ENCODE measurements at regions not wholly inside any gene's neighbourhood (a gene's known extent, or its start where the extent isn't known, plus 50 kb on each side); places are given as distances from the start of the nearest gene placed in this dataset.
A peak's percentile ranks its signal among the peaks of the same experiment; 100 is the strongest.

DNA sequence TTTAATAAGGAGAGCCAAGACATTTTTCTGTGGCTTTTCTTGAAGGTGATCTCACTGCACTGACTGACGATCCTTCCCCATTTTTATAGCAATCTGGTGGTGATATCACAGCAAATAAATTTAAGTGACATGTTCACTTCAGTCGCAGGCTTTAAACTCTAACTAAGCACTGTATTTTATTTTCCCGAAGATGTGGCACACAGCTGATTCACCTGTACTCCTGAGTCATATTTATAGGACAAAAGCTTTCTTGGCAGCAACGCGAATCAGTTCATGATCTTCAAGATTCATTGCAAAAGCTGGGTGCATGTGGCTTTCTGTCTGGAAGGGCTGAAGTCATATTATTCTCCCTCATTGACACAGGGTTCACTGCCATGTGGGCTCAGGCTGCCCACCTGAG, 79.8 kb upstream of the TUNAR start:
- CTCF ChIA-PET (ENCODE audit: partially characterized antibody) = interaction anchor here (2.4 kb wide), 1 partner anchor 23 kb away, joined by 8 read pairs; no protein-coding TSS in a partner anchor
- H3K4me1 ChIP-seq (ENCODE audit: insufficient read depth, low read length) = no peaks in the 10 kb centered on the region
- no peaks in the 10 kb centered on the region for H3K36me3 ChIP-seq (ENCODE audit: insufficient read depth, low read length)
- Mint-ChIP-seq H3K36me3 (no peaks in the 10 kb centered on the region), H3K27ac (no peak overlapping the region), H3K9me3 (peaks cover 0 to 5% (median 0%) of the 10 kb centered on the region in 8 donors), H3K4me3 (no peak overlapping the region), H3K27me3 (peaks cover 8 to 10% of the 10 kb centered on the region in 2 donors), H3K4me1 (no peaks in the 10 kb centered on the region)
- intact Hi-C loops (cut with micrococcal nuclease) = no loop called here
- DNase-seq = no peak
- H3K27ac ChIP-seq (ENCODE audit: low read depth, low read length) = no peak overlapping the region
- no peaks in the 10 kb centered on the region for H3K9me3 ChIP-seq (ENCODE audit: control insufficient read depth in 1 of 2, low read length in 2 of 2)
- H3K27me3 ChIP-seq (ENCODE audit: insufficient read depth, low read length) = no peaks in the 10 kb centered on the region
- H3K4me3 ChIP-seq (ENCODE audit: low read length in 2 of 2) = no peak overlapping the region
- POLR2A ChIA-PET (ENCODE audit: partially characterized antibody) = no interaction called here

DNA sequence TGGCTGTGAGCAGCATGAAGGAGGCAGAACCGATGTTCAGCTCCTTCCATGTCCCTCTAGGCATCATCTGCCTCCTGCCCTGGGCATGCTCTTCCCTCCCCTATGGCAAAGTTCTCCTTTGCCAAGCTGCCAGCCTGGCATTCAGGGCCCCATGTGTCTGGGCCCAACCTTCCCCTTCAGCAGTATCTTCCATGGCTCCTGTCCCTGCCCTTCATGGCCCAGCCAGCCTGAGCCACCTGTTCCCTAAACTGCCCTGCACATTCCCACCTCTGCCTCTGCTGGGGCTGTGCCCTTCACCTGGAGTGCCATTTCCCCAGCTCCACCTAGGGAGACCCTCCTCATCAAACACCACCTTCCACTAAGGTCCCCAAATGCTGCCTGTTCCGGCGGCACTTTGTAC, 74.0 kb upstream of the TCL1A start:
- POLR2A ChIA-PET (ENCODE audit: partially characterized antibody) = no interaction called here
- H3K36me3 ChIP-seq (ENCODE audit: insufficient read depth, low read length) = no peaks in the 10 kb centered on the region
- H3K27ac ChIP-seq (ENCODE audit: low read depth, low read length) = no peak overlapping the region
- Mint-ChIP-seq H3K27me3 (peaks cover 18 to 32% of the 10 kb centered on the region in 2 donors), H3K36me3 (no peaks in the 10 kb centered on the region), H3K27ac (no peak overlapping the region), H3K4me3 (no peak overlapping the region), H3K4me1 (no peaks in the 10 kb centered on the region), H3K9me3 (peaks cover 0 to 10% (median 3%) of the 10 kb centered on the region in 8 donors)
- H3K27me3 ChIP-seq (ENCODE audit: insufficient read depth, low read length) = no peaks in the 10 kb centered on the region
- intact Hi-C loops (cut with micrococcal nuclease) = no loop called here
- no peaks in the 10 kb centered on the region for H3K9me3 ChIP-seq (ENCODE audit: control insufficient read depth in 1 of 2, low read length in 2 of 2)
- no peak for DNase-seq
- H3K4me3 ChIP-seq (ENCODE audit: low read length in 2 of 2) = no peak overlapping the region
- no peaks in the 10 kb centered on the region for H3K4me1 ChIP-seq (ENCODE audit: insufficient read depth, low read length)
- CTCF ChIA-PET (ENCODE audit: partially characterized antibody) = no interaction called here

- H3K36me3 Mint-ChIP-seq = no peaks in the 10 kb centered on the region
- CTCF ChIA-PET (ENCODE audit: partially characterized antibody) = interaction anchor here (0.6 to 1.3 kb wide), 2 partner anchors 12 to 13 kb away, joined by 3 read pairs; no protein-coding TSS in a partner anchor
- intact Hi-C loops (cut with micrococcal nuclease) = no loop called here
Observed at GRCh38 chr14:95786566-95786965, 72.6 kb upstream of the TCL1A start.

DNA sequence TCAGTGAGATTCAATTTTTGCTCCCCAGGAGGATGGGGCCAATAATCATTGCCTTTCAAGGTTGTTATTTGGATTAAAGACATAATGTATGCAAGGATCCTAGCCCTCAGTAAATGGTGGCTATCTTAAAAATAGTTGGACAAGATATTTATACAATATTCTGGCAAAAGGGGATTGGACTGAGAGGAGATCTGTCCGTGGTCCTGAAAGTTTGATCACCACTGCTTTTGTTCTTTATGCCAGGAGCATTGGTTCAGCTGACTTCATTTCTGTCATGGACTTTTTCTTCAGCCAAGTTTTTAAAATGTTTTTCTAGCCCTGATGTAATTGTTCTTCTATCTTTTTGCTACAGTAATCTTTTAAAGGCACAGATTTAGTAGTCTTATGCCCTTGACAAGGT, 70.2 kb upstream of the TCL1A start:
- Histone ChIP-seq H3K4me3 (ENCODE audit: low read length in 2 of 2) (no peak overlapping the region), H3K36me3 (ENCODE audit: insufficient read depth, low read length) (no peaks in the 10 kb centered on the region), H3K27me3 (ENCODE audit: insufficient read depth, low read length) (no peaks in the 10 kb centered on the region), H3K27ac (ENCODE audit: low read depth, low read length) (no peak overlapping the region), H3K4me1 (ENCODE audit: insufficient read depth, low read length) (no peaks in the 10 kb centered on the region), H3K9me3 (ENCODE audit: control insufficient read depth in 1 of 2, low read length in 2 of 2) (no peaks in the 10 kb centered on the region)
- ChIA-PET CTCF (ENCODE audit: partially characterized antibody) (interaction anchor here (1.4 to 1.5 kb wide), 2 partner anchors 9 to 11 kb away, joined by 4 read pairs; no protein-coding TSS in a partner anchor), POLR2A (ENCODE audit: partially characterized antibody) (no interaction called here)
- Mint-ChIP-seq H3K36me3 (no peaks in the 10 kb centered on the region), H3K4me3 (no peak overlapping the region), H3K4me1 (no peaks in the 10 kb centered on the region), H3K27me3 (peaks cover 6 to 27% of the 10 kb centered on the region in 2 donors), H3K27ac (no peak overlapping the region), H3K9me3 (peaks cover 0 to 10% (median 2%) of the 10 kb centered on the region in 8 donors)
- intact Hi-C loops (cut with micrococcal nuclease) = no loop called here
- peak in 1 of 5 donors; percentile 2 for DNase-seq

More at GRCh38 chr14:95786566-95786965, 72.6 kb upstream of the TCL1A start:
- H3K27me3 Mint-ChIP-seq = peaks cover 18 to 36% of the 10 kb centered on the region in 2 donors
- Histone ChIP-seq H3K9me3 (ENCODE audit: control insufficient read depth in 1 of 2, low read length in 2 of 2) (no peaks in the 10 kb centered on the region), H3K27me3 (ENCODE audit: insufficient read depth, low read length) (no peaks in the 10 kb centered on the region), H3K36me3 (ENCODE audit: insufficient read depth, low read length) (no peaks in the 10 kb centered on the region), H3K4me1 (ENCODE audit: insufficient read depth, low read length) (no peaks in the 10 kb centered on the region), H3K27ac (ENCODE audit: low read depth, low read length) (no peak overlapping the region), H3K4me3 (ENCODE audit: low read length in 2 of 2) (no peak overlapping the region)
- peaks cover 0 to 10% (median 2%) of the 10 kb centered on the region in 8 donors for H3K9me3 Mint-ChIP-seq
- no peak for DNase-seq
- H3K4me3 Mint-ChIP-seq = no peak overlapping the region
- POLR2A ChIA-PET (ENCODE audit: partially characterized antibody) = no interaction called here
- H3K27ac Mint-ChIP-seq = no peak overlapping the region
- H3K4me1 Mint-ChIP-seq = no peaks in the 10 kb centered on the region

- Mint-ChIP-seq H3K27me3 (peaks cover 1 to 12% of the 10 kb centered on the region in 2 donors), H3K27ac (no peak overlapping the region), H3K9me3 (no peaks in the 10 kb centered on the region), H3K4me3 (no peak overlapping the region), H3K4me1 (no peaks in the 10 kb centered on the region), H3K36me3 (no peaks in the 10 kb centered on the region)
- Histone ChIP-seq H3K4me1 (ENCODE audit: insufficient read depth, low read length) (no peaks in the 10 kb centered on the region), H3K4me3 (ENCODE audit: low read length in 2 of 2) (no peak overlapping the region), H3K9me3 (ENCODE audit: control insufficient read depth in 1 of 2, low read length in 2 of 2) (no peaks in the 10 kb centered on the region), H3K27ac (ENCODE audit: low read depth, low read length) (no peak overlapping the region), H3K27me3 (ENCODE audit: insufficient read depth, low read length) (no peaks in the 10 kb centered on the region), H3K36me3 (ENCODE audit: insufficient read depth, low read length) (no peaks in the 10 kb centered on the region)
- ChIA-PET CTCF (ENCODE audit: partially characterized antibody) (interaction anchor here (2.9 kb wide), 1 partner anchor 217 kb away, joined by 6 read pairs; no protein-coding TSS in a partner anchor), POLR2A (ENCODE audit: partially characterized antibody) (no interaction called here)
- intact Hi-C loops (cut with micrococcal nuclease) = loop anchor here (10.0 kb wide), 1 partner anchor 648 kb away; no protein-coding TSS in a partner anchor
- no peak for DNase-seq
Observed at GRCh38 chr14:95776798-95777534, 63.0 kb upstream of the TCL1A start.

GRCh38 chr14:95774265-95775160, 60.6 kb upstream of the TCL1A start:
- H3K27me3 ChIP-seq (ENCODE audit: insufficient read depth, low read length) = no peaks in the 10 kb centered on the region
- peaks cover 0 to 2% (median under 1%) of the 10 kb centered on the region in 4 donors for H3K4me1 Mint-ChIP-seq
- H3K9me3 ChIP-seq (ENCODE audit: control insufficient read depth in 1 of 2, low read length in 2 of 2) = no peaks in the 10 kb centered on the region
- no peaks in the 10 kb centered on the region for H3K9me3 Mint-ChIP-seq
- no peaks in the 10 kb centered on the region for H3K36me3 ChIP-seq (ENCODE audit: insufficient read depth, low read length)
- no peaks in the 10 kb centered on the region for H3K4me1 ChIP-seq (ENCODE audit: insufficient read depth, low read length)
- no peaks in the 10 kb centered on the region for H3K36me3 Mint-ChIP-seq
- ChIA-PET CTCF (ENCODE audit: partially characterized antibody) (interaction anchor here (0.6 to 2.5 kb wide), 23 partner anchors 7 to 349 kb away, joined by 3 to 17 read pairs (median 4); no protein-coding TSS in a partner anchor), POLR2A (ENCODE audit: partially characterized antibody) (no interaction called here)
- H3K27ac Mint-ChIP-seq = no peak overlapping the region
- H3K27me3 Mint-ChIP-seq = peaks cover 5 to 14% of the 10 kb centered on the region in 2 donors
- intact Hi-C loops (cut with micrococcal nuclease) = loop anchor here (1.0 to 10.0 kb wide), 3 partner anchors 213 to 650 kb away; no protein-coding TSS in a partner anchor
- H3K4me3 Mint-ChIP-seq = no peak overlapping the region
- H3K4me3 ChIP-seq (ENCODE audit: low read length in 2 of 2) = no peak overlapping the region
- no peak overlapping the region for H3K27ac ChIP-seq (ENCODE audit: low read depth, low read length)
- peak in 4 of 5 donors; percentile 26 to 37 (median 28) for DNase-seq

DNA sequence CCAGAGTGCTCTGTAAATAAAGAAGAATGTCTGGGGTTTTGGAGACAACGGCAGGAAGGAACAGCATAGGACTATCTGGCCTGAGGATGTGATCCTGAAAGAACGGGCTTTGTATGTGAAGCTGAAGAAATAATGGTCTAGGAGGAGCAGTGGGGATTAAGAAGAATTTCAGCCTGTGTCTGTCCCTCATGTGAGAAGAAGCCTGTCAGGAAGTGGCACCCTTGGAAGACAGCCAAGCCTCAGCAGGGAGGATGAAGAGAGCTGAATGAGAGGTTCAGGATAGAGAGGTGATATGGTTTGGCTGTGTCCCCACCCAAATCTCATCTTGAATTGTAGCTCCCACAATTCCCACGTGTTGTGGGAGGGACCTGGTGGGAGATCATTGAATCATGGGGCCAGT, 56.9 kb upstream of the TCL1A start:
- intact Hi-C loops (cut with micrococcal nuclease) = loop anchor here (5.0 to 10.0 kb wide), 2 partner anchors 328 to 654 kb away; no protein-coding TSS in a partner anchor
- no peak overlapping the region for H3K4me3 ChIP-seq (ENCODE audit: low read length in 2 of 2)
- peaks cover 0 to 2% (median under 1%) of the 10 kb centered on the region in 4 donors for H3K4me1 Mint-ChIP-seq
- no peak overlapping the region for H3K27ac ChIP-seq (ENCODE audit: low read depth, low read length)
- no peaks in the 10 kb centered on the region for H3K27me3 ChIP-seq (ENCODE audit: insufficient read depth, low read length)
- peak in 1 of 5 donors; percentile 4 for DNase-seq
- H3K4me1 ChIP-seq (ENCODE audit: insufficient read depth, low read length) = no peaks in the 10 kb centered on the region
- peaks cover 15 to 21% of the 10 kb centered on the region in 2 donors for H3K27me3 Mint-ChIP-seq
- ChIA-PET CTCF (ENCODE audit: partially characterized antibody) (interaction anchor here (1.3 kb wide), 2 partner anchors 9 to 16 kb away, joined by 3 read pairs; no protein-coding TSS in a partner anchor), POLR2A (ENCODE audit: partially characterized antibody) (no interaction called here)
- H3K9me3 ChIP-seq (ENCODE audit: control insufficient read depth in 1 of 2, low read length in 2 of 2) = no peaks in the 10 kb centered on the region
- H3K4me3 Mint-ChIP-seq = no peak overlapping the region
- H3K36me3 ChIP-seq (ENCODE audit: insufficient read depth, low read length) = no peaks in the 10 kb centered on the region
- H3K27ac Mint-ChIP-seq = no peak overlapping the region
- H3K36me3 Mint-ChIP-seq = no peaks in the 10 kb centered on the region
- peaks cover 0 to 2% (median 0%) of the 10 kb centered on the region in 8 donors for H3K9me3 Mint-ChIP-seq
